SK-N-MC (cell line): ENCODE measurements at regions not wholly inside any gene's neighbourhood (a gene's known extent, or its start where the extent isn't known, plus 50 kb on each side); places are given as distances from the start of the nearest gene placed in this dataset.

Experiments
- EZH2 ChIP-seq: fragments of 200-600 bp; sonication (generic); IDR thresholded peaks from one replicate; pipeline ENCODE4 v1.6.1; 2017; ENCODE audit warnings: antibody characterized with exemption
- POLR2AphosphoS5 ChIP-seq: IDR thresholded peaks from 2 replicates; pipeline ENCODE4 v1.6.1; 2012; ENCODE audit warnings: mild to moderate bottlenecking, low read depth, low read length, borderline replicate concordance

GRCh38 chr4:186910385-186910784, 186.7 kb upstream of the FAT1 start:
- TF ChIP-seq EZH2 (no peak), POLR2AphosphoS5 (no peak)
